ENCODE measurements at regions not wholly inside any gene's neighbourhood (a gene's known extent, or its start where the extent isn't known, plus 50 kb on each side); places are given as distances from the start of the nearest gene placed in this dataset.

GRCh38 chr6:169130113-169130512 lies 123.5 kb downstream of the THBS2 start:
- H3K4me2 ChIP-seq (ENCODE audit: low read depth, low read length): no peak overlapping the region
- H3K9me2 ChIP-seq (replicated peaks; ENCODE audit: insufficient read depth, low read length): no peaks in the 10 kb centered on the region
- H3K27me3 ChIP-seq (replicated peaks; ENCODE audit: insufficient read depth, low read length): no peaks in the 10 kb centered on the region
- H4K20me1 ChIP-seq (ENCODE audit: insufficient read depth, low read length): no peaks in the 10 kb centered on the region
- H3K27ac ChIP-seq (ENCODE audit: low read length): no peak overlapping the region
- H3K9ac ChIP-seq (ENCODE audit: low read length): no peak overlapping the region
- H3F3A ChIP-seq (ENCODE audit: insufficient read depth, low read length): no peaks in the 10 kb centered on the region
- no peaks in the 10 kb centered on the region for H3K36me3 ChIP-seq (replicated peaks; ENCODE audit: insufficient read depth, low read length)
- TF ChIP-seq EZH2phosphoT487 (IDR thresholded peaks at IDR 0.05; ENCODE audit: low read length): no peak
- H3K4me1 ChIP-seq (ENCODE audit: low read length): no peaks in the 10 kb centered on the region
- H3K9me3 ChIP-seq (replicated peaks; ENCODE audit: insufficient read depth, low read length): no peaks in the 10 kb centered on the region
- H3K4me3 ChIP-seq (ENCODE audit: low read length): no peak overlapping the region
- no peak overlapping the region for H2AFZ ChIP-seq (ENCODE audit: low read length)
- DNase-seq: no peak
- no peaks in the 10 kb centered on the region for H3K79me2 ChIP-seq (ENCODE audit: low read length)

- TF ChIP-seq EZH2 (optimal IDR thresholded peaks at IDR 0.05; ENCODE audit: low read depth, low read length) (no peak), EZH2phosphoT487 (IDR thresholded peaks at IDR 0.05; ENCODE audit: low read length) (no peak), CTCF (IDR thresholded peaks at IDR 0.05; ENCODE audit: low read length) (no peak)
Observed at GRCh38 chr6:169121013-169121412, 132.6 kb downstream of the THBS2 start.

GRCh38 chr6:169119669-169120068 lies 134.0 kb downstream of the THBS2 start:
- no peaks in the 10 kb centered on the region for H3K4me1 ChIP-seq (ENCODE audit: low read length)
- DNase-seq: no peak
- H3F3A ChIP-seq (ENCODE audit: insufficient read depth, low read length): no peaks in the 10 kb centered on the region
- no peaks in the 10 kb centered on the region for H3K27me3 ChIP-seq (replicated peaks; ENCODE audit: insufficient read depth, low read length)
- no peaks in the 10 kb centered on the region for H3K79me2 ChIP-seq (ENCODE audit: low read length)
- no peak overlapping the region for H3K9ac ChIP-seq (ENCODE audit: low read length)
- H3K36me3 ChIP-seq (replicated peaks; ENCODE audit: insufficient read depth, low read length): no peaks in the 10 kb centered on the region
- no peak overlapping the region for H3K27ac ChIP-seq (ENCODE audit: low read length)
- no peak overlapping the region for H2AFZ ChIP-seq (ENCODE audit: low read length)
- no peak for TF ChIP-seq EZH2phosphoT487 (IDR thresholded peaks at IDR 0.05; ENCODE audit: low read length)
- TF ChIP-seq CTCF (IDR thresholded peaks at IDR 0.05; ENCODE audit: low read length): no peak
- TF ChIP-seq EZH2 (optimal IDR thresholded peaks at IDR 0.05; ENCODE audit: low read depth, low read length): no peak
- no peak overlapping the region for H3K4me2 ChIP-seq (ENCODE audit: low read depth, low read length)
- no peaks in the 10 kb centered on the region for H3K9me3 ChIP-seq (replicated peaks; ENCODE audit: insufficient read depth, low read length)
- H4K20me1 ChIP-seq (ENCODE audit: insufficient read depth, low read length): no peaks in the 10 kb centered on the region
- H3K9me2 ChIP-seq (replicated peaks; ENCODE audit: insufficient read depth, low read length): no peaks in the 10 kb centered on the region
- no peak overlapping the region for H3K4me3 ChIP-seq (ENCODE audit: low read length)

More at GRCh38 chr6:169121013-169121412, 132.6 kb downstream of the THBS2 start:
- H3F3A ChIP-seq (ENCODE audit: insufficient read depth, low read length): no peaks in the 10 kb centered on the region
- H3K79me2 ChIP-seq (ENCODE audit: low read length): no peaks in the 10 kb centered on the region
- no peak overlapping the region for H3K4me2 ChIP-seq (ENCODE audit: low read depth, low read length)
- no peak overlapping the region for H2AFZ ChIP-seq (ENCODE audit: low read length)
- no peaks in the 10 kb centered on the region for H3K4me1 ChIP-seq (ENCODE audit: low read length)
- H3K4me3 ChIP-seq (ENCODE audit: low read length): no peak overlapping the region
- no peaks in the 10 kb centered on the region for H3K9me3 ChIP-seq (replicated peaks; ENCODE audit: insufficient read depth, low read length)
- H3K27me3 ChIP-seq (replicated peaks; ENCODE audit: insufficient read depth, low read length): no peaks in the 10 kb centered on the region
- H3K36me3 ChIP-seq (replicated peaks; ENCODE audit: insufficient read depth, low read length): no peaks in the 10 kb centered on the region
- no peak overlapping the region for H3K9ac ChIP-seq (ENCODE audit: low read length)
- no peak overlapping the region for H3K27ac ChIP-seq (ENCODE audit: low read length)
- H3K9me2 ChIP-seq (replicated peaks; ENCODE audit: insufficient read depth, low read length): no peaks in the 10 kb centered on the region
- H4K20me1 ChIP-seq (ENCODE audit: insufficient read depth, low read length): no peaks in the 10 kb centered on the region
- DNase-seq: no peak

GRCh38 chr6:169118346-169118830 lies 135.3 kb downstream of the THBS2 start:
- Histone ChIP-seq H3K9me2 (replicated peaks; ENCODE audit: insufficient read depth, low read length) (no peaks in the 10 kb centered on the region), H4K20me1 (ENCODE audit: insufficient read depth, low read length) (no peaks in the 10 kb centered on the region), H3K79me2 (ENCODE audit: low read length) (no peaks in the 10 kb centered on the region), H3K9me3 (replicated peaks; ENCODE audit: insufficient read depth, low read length) (no peaks in the 10 kb centered on the region), H3K4me2 (ENCODE audit: low read depth, low read length) (no peak overlapping the region), H2AFZ (ENCODE audit: low read length) (no peak overlapping the region), H3F3A (ENCODE audit: insufficient read depth, low read length) (no peaks in the 10 kb centered on the region), H3K36me3 (replicated peaks; ENCODE audit: insufficient read depth, low read length) (no peaks in the 10 kb centered on the region), H3K9ac (ENCODE audit: low read length) (no peak overlapping the region), H3K27ac (ENCODE audit: low read length) (no peak overlapping the region), H3K27me3 (replicated peaks; ENCODE audit: insufficient read depth, low read length) (no peaks in the 10 kb centered on the region), H3K4me1 (ENCODE audit: low read length) (no peaks in the 10 kb centered on the region), H3K4me3 (ENCODE audit: low read length) (no peak overlapping the region)
- no peak for DNase-seq
- TF ChIP-seq EZH2 (optimal IDR thresholded peaks at IDR 0.05; ENCODE audit: low read depth, low read length) (no peak), EZH2phosphoT487 (IDR thresholded peaks at IDR 0.05; ENCODE audit: low read length) (no peak), CTCF (IDR thresholded peaks at IDR 0.05; ENCODE audit: low read length) (no peak)
